ENCODE measurements at regions not wholly inside any gene's neighbourhood (a gene's known extent, or its start where the extent isn't known, plus 50 kb on each side); places are given as distances from the start of the nearest gene placed in this dataset.

DNA sequence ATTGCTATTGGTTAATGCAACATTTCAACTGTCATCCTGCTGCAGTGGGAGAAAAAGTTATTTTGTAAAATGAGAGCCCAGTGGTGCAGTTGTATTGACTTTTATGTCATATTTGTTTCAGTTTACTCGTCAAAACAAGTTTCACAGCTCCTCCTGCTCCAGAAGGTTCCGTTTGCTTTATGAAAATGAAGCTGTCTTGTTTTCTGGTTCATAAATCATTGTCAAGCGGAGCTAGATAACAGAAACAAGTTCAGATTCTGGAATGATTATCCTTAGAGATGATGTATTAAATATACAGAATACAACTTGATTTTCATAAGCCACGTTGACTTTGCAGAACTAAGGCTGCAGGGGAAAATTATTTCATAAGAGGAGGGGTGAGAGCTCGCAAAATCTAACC lies 970.5 kb upstream of the NR2F2 start:
- H3K23ac ChIP-seq (ENCODE audit: low read length), result no peak overlapping the region
- no peaks in the 10 kb centered on the region for H3K27me3 ChIP-seq (ENCODE audit: insufficient read depth, low read length)
- no peak overlapping the region for H2BK120ac ChIP-seq (ENCODE audit: insufficient read depth, low read length, poor library complexity)
- H4K8ac ChIP-seq (ENCODE audit: low read depth, low read length), result no peak overlapping the region
- H3K27ac ChIP-seq (ENCODE audit: low read depth, low read length), result no peak overlapping the region
- DNase-seq, result no peak
- H3K9me3 ChIP-seq (ENCODE audit: insufficient read depth, low read depth, low read length), result peaks cover 4% of the 10 kb centered on the region
- no peak overlapping the region for H3K9ac ChIP-seq (ENCODE audit: low read length)
- no peak overlapping the region for H3K14ac ChIP-seq (ENCODE audit: low read length)
- no peak overlapping the region for H3K4me3 ChIP-seq (ENCODE audit: low read depth, low read length)
- H4K91ac ChIP-seq (ENCODE audit: low read depth, low read length), result no peak overlapping the region
- H2BK12ac ChIP-seq (ENCODE audit: low read length), result no peak overlapping the region
- H3K18ac ChIP-seq (ENCODE audit: low read length), result no peak overlapping the region
- H3K4me2 ChIP-seq (ENCODE audit: low read length), result no peak overlapping the region
- no peak overlapping the region for H2BK5ac ChIP-seq (ENCODE audit: low read depth, low read length, poor library complexity)
- H2AK5ac ChIP-seq (ENCODE audit: low read length), result no peak overlapping the region
- no CpG with 5 or more reads among the region's 5 CpGs for WGBS (ENCODE audit: extremely low coverage, insufficient coverage, insufficient read length)
- H4K12ac ChIP-seq (ENCODE audit: low read depth, low read length), result no peak overlapping the region
- no peak overlapping the region for H3K4ac ChIP-seq (ENCODE audit: low read depth, low read length)
- H2AFZ ChIP-seq (ENCODE audit: insufficient read depth, low read length, poor library complexity), result no peak overlapping the region
- H3K4me1 ChIP-seq (ENCODE audit: control insufficient read depth in 1 of 2, insufficient read depth in 2 of 2, low read length in 2 of 2), result no peaks in the 10 kb centered on the region
- H3K79me2 ChIP-seq (ENCODE audit: control insufficient read depth, insufficient read depth, low read length, poor library complexity), result no peaks in the 10 kb centered on the region
- no peaks in the 10 kb centered on the region for H3K79me1 ChIP-seq (ENCODE audit: low read length)
- no peaks in the 10 kb centered on the region for H3K36me3 ChIP-seq (ENCODE audit: control insufficient read depth in 1 of 2, insufficient read depth in 2 of 2, low read length in 2 of 2)

DNA sequence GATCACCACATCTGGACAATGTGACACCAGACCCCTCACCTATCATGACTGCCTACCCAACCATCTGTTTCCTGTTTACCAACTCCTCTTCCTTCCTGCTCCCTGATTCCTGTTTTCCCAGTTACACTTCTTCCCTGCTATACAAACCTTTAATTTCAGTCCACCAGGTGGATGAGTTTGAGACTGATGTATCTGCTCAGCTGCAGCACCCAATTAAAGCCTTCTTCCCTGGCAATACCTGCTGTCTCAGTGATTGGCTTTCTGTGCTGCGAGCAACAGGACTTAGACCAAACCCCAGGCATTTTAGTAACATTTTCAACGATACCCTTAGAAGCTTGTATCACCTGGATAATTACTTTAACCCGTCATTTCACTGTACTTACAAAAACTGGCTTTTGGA lies 968.2 kb upstream of the NR2F2 start:
- H3K9me3 ChIP-seq (ENCODE audit: insufficient read depth, low read depth, low read length), result peaks cover 4% of the 10 kb centered on the region
- H3K36me3 ChIP-seq (ENCODE audit: control insufficient read depth in 1 of 2, insufficient read depth in 2 of 2, low read length in 2 of 2), result no peaks in the 10 kb centered on the region
- no peak overlapping the region for H2AFZ ChIP-seq (ENCODE audit: insufficient read depth, low read length, poor library complexity)
- no peak overlapping the region for H3K27ac ChIP-seq (ENCODE audit: low read depth, low read length)
- no peak overlapping the region for H2BK5ac ChIP-seq (ENCODE audit: low read depth, low read length, poor library complexity)
- H3K27me3 ChIP-seq (ENCODE audit: insufficient read depth, low read length), result no peaks in the 10 kb centered on the region
- no peak overlapping the region for H3K4me2 ChIP-seq (ENCODE audit: low read length)
- no peak for DNase-seq
- H2BK12ac ChIP-seq (ENCODE audit: low read length), result no peak overlapping the region
- H4K12ac ChIP-seq (ENCODE audit: low read depth, low read length), result no peak overlapping the region
- no peak overlapping the region for H2BK120ac ChIP-seq (ENCODE audit: insufficient read depth, low read length, poor library complexity)
- WGBS (ENCODE audit: extremely low coverage, insufficient coverage, insufficient read length), result no CpG with 5 or more reads among the region's 3 CpGs
- H3K23ac ChIP-seq (ENCODE audit: low read length), result no peak overlapping the region
- H3K4me1 ChIP-seq (ENCODE audit: control insufficient read depth in 1 of 2, insufficient read depth in 2 of 2, low read length in 2 of 2), result no peaks in the 10 kb centered on the region
- H4K91ac ChIP-seq (ENCODE audit: low read depth, low read length), result no peak overlapping the region
- no peak overlapping the region for H2AK5ac ChIP-seq (ENCODE audit: low read length)
- no peak overlapping the region for H3K14ac ChIP-seq (ENCODE audit: low read length)
- H3K4me3 ChIP-seq (ENCODE audit: low read depth, low read length), result no peak overlapping the region
- no peak overlapping the region for H3K9ac ChIP-seq (ENCODE audit: low read length)
- no peak overlapping the region for H3K4ac ChIP-seq (ENCODE audit: low read depth, low read length)
- no peak overlapping the region for H4K8ac ChIP-seq (ENCODE audit: low read depth, low read length)
- no peaks in the 10 kb centered on the region for H3K79me2 ChIP-seq (ENCODE audit: control insufficient read depth, insufficient read depth, low read length, poor library complexity)
- no peak overlapping the region for H3K18ac ChIP-seq (ENCODE audit: low read length)
- no peaks in the 10 kb centered on the region for H3K79me1 ChIP-seq (ENCODE audit: low read length)

DNA sequence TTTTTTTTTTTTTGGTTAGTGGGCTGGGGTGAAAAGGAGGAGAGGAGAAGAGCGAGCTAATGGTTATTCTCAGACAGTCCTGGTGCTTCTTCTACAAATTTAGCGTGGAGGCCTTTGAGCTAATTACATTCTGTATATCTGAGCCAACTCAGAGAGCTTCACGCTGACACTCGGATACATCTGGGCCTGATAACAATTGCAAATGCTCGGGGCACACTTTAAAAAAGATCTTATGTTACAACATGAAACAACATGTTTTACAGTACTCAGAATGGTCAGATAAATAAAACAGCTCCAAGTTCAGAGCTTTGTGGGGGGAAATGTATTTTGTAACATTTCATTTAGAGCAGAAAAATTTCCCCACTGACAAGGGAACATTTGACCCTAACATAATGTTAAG lies 966.9 kb upstream of the NR2F2 start:
- no peak overlapping the region for H3K14ac ChIP-seq (ENCODE audit: low read length)
- no peak overlapping the region for H4K12ac ChIP-seq (ENCODE audit: low read depth, low read length)
- H3K9ac ChIP-seq (ENCODE audit: low read length), result no peak overlapping the region
- no peak overlapping the region for H2AFZ ChIP-seq (ENCODE audit: insufficient read depth, low read length, poor library complexity)
- H2BK12ac ChIP-seq (ENCODE audit: low read length), result no peak overlapping the region
- no peaks in the 10 kb centered on the region for H3K79me1 ChIP-seq (ENCODE audit: low read length)
- no peaks in the 10 kb centered on the region for H3K36me3 ChIP-seq (ENCODE audit: control insufficient read depth in 1 of 2, insufficient read depth in 2 of 2, low read length in 2 of 2)
- H3K18ac ChIP-seq (ENCODE audit: low read length), result no peak overlapping the region
- no peaks in the 10 kb centered on the region for H3K27me3 ChIP-seq (ENCODE audit: insufficient read depth, low read length)
- peaks cover 4% of the 10 kb centered on the region for H3K9me3 ChIP-seq (ENCODE audit: insufficient read depth, low read depth, low read length)
- no peak overlapping the region for H3K4ac ChIP-seq (ENCODE audit: low read depth, low read length)
- no peak overlapping the region for H2BK120ac ChIP-seq (ENCODE audit: insufficient read depth, low read length, poor library complexity)
- H2BK5ac ChIP-seq (ENCODE audit: low read depth, low read length, poor library complexity), result no peak overlapping the region
- H3K4me1 ChIP-seq (ENCODE audit: control insufficient read depth in 1 of 2, insufficient read depth in 2 of 2, low read length in 2 of 2), result no peaks in the 10 kb centered on the region
- no peak overlapping the region for H3K27ac ChIP-seq (ENCODE audit: low read depth, low read length)
- no peak overlapping the region for H3K4me2 ChIP-seq (ENCODE audit: low read length)
- H4K91ac ChIP-seq (ENCODE audit: low read depth, low read length), result no peak overlapping the region
- H3K4me3 ChIP-seq (ENCODE audit: low read depth, low read length), result no peak overlapping the region
- H4K8ac ChIP-seq (ENCODE audit: low read depth, low read length), result no peak overlapping the region
- no peak overlapping the region for H3K23ac ChIP-seq (ENCODE audit: low read length)
- WGBS (ENCODE audit: extremely low coverage, insufficient coverage, insufficient read length), result no CpG with 5 or more reads among the region's 5 CpGs
- no peak overlapping the region for H2AK5ac ChIP-seq (ENCODE audit: low read length)
- no peaks in the 10 kb centered on the region for H3K79me2 ChIP-seq (ENCODE audit: control insufficient read depth, insufficient read depth, low read length, poor library complexity)
- DNase-seq, result no peak

DNA sequence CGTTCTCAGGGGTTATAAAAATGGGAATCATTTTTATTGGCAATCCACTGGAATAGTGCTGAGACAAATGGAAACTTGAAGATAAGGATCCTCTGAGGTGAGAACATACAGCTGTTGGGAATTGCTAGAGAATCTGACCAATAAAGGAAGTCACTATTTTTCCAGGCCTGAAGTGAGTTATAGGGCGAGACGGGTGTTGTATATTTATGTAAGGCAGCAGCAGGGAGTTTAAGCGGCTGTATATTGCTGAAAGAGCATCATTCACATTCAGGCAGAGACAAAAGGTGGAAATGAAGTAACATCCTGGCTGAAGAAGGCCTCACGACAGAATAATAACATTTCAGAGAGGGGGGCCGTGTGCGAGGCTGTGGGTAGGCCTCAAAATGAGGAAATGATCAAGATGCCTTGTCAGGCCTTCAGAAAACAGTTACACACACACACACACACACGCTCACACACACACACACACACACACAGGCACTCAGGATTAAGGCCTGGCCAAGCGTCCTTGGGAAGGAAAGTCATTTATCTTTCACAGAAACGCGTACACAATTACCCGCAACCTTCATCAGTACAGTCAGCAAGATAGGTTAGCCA lies 964.9 kb upstream of the NR2F2 start:
- H3K79me2 ChIP-seq (ENCODE audit: control insufficient read depth, insufficient read depth, low read length, poor library complexity), result no peaks in the 10 kb centered on the region
- no peak for DNase-seq
- no peak overlapping the region for H3K4me3 ChIP-seq (ENCODE audit: low read depth, low read length)
- H3K9me3 ChIP-seq (ENCODE audit: insufficient read depth, low read depth, low read length), result peaks cover 4% of the 10 kb centered on the region
- H2BK120ac ChIP-seq (ENCODE audit: insufficient read depth, low read length, poor library complexity), result no peak overlapping the region
- no peak overlapping the region for H4K91ac ChIP-seq (ENCODE audit: low read depth, low read length)
- H3K4me2 ChIP-seq (ENCODE audit: low read length), result no peak overlapping the region
- no peak overlapping the region for H3K14ac ChIP-seq (ENCODE audit: low read length)
- H2BK12ac ChIP-seq (ENCODE audit: low read length), result no peak overlapping the region
- no peak overlapping the region for H3K9ac ChIP-seq (ENCODE audit: low read length)
- H3K4me1 ChIP-seq (ENCODE audit: control insufficient read depth in 1 of 2, insufficient read depth in 2 of 2, low read length in 2 of 2), result no peaks in the 10 kb centered on the region
- H3K23ac ChIP-seq (ENCODE audit: low read length), result no peak overlapping the region
- H3K36me3 ChIP-seq (ENCODE audit: control insufficient read depth in 1 of 2, insufficient read depth in 2 of 2, low read length in 2 of 2), result no peaks in the 10 kb centered on the region
- H2AK5ac ChIP-seq (ENCODE audit: low read length), result no peak overlapping the region
- no peaks in the 10 kb centered on the region for H3K27me3 ChIP-seq (ENCODE audit: insufficient read depth, low read length)
- H4K8ac ChIP-seq (ENCODE audit: low read depth, low read length), result no peak overlapping the region
- no peak overlapping the region for H4K12ac ChIP-seq (ENCODE audit: low read depth, low read length)
- no peak overlapping the region for H2AFZ ChIP-seq (ENCODE audit: insufficient read depth, low read length, poor library complexity)
- H3K27ac ChIP-seq (ENCODE audit: low read depth, low read length), result no peak overlapping the region
- H2BK5ac ChIP-seq (ENCODE audit: low read depth, low read length, poor library complexity), result no peak overlapping the region
- no peak overlapping the region for H3K18ac ChIP-seq (ENCODE audit: low read length)
- H3K4ac ChIP-seq (ENCODE audit: low read depth, low read length), result no peak overlapping the region
- no CpG with 5 or more reads among the region's 12 CpGs for WGBS (ENCODE audit: extremely low coverage, insufficient coverage, insufficient read length)
- H3K79me1 ChIP-seq (ENCODE audit: low read length), result no peaks in the 10 kb centered on the region

Measured in trophoblast cell (in vitro differentiated cells and primary cell).